Stomach (tissue), 8 donors: ENCODE measurements at regions not wholly inside any gene's neighbourhood (a gene's known extent, or its start where the extent isn't known, plus 50 kb on each side); places are given as distances from the start of the nearest gene placed in this dataset.

Experiments used
- DNase-seq, 2 donors: peaks; one replicate each; pipeline versions ENCODE4 v3.0.0 to v3.0.0-alpha.2; 2013 to 2019
- H3K27ac ChIP-seq, 5 donors: fragments of 200-600 bp in 4 of 5; sonication (generic) in 4 of 5; one replicate each; pipeline ENCODE4 v1.5.1; 2013 to 2019; ENCODE audit warnings: mild to moderate bottlenecking in 1 of 5, moderate library complexity in 1 of 5
- H3K27me3 ChIP-seq, 3 donors: fragments of 200-600 bp; sonication (generic); one replicate each; pipeline ENCODE4 v1.5.1; 2017 to 2019; ENCODE audit warnings: mixed run types in 1 of 3
- H3K36me3 ChIP-seq, 4 donors: fragments of 200-600 bp; sonication (generic); 1 replicate in 3 of 4; 2 replicates in 1 of 4; pipeline ENCODE4 v1.5.1; 2016 to 2019
- H3K4me1 ChIP-seq, 4 donors: fragments of 200-600 bp; sonication (generic); one replicate each; pipeline ENCODE4 v1.5.1; 2016 to 2019
- H3K4me3 ChIP-seq, 4 donors: fragments of 200-600 bp; sonication (generic) in 3 of 4; one replicate each; pipeline ENCODE4 v1.5.1; 2016 to 2019; ENCODE audit warnings: mild to moderate bottlenecking in 1 of 4
- H3K9me3 ChIP-seq, 4 donors: fragments of 200-600 bp; sonication (generic); one replicate each; pipeline ENCODE4 v1.5.1; 2016 to 2019
- CTCF ChIP-seq, 7 experiments: fragments of 450-650 bp in 4 of 7; fragments of 200-600 bp in 3 of 7; sonication (generic) in 3 of 7; IDR thresholded peaks; one replicate each; pipeline ENCODE4 v1.5.1; 2016 to 2019; ENCODE audit warnings: antibody characterized with exemption in 7 of 7, control low read depth in 2 of 7, mild to moderate bottlenecking in 1 of 7
- EP300 ChIP-seq: sonication (generic); formaldehyde crosslinking; IDR thresholded peaks from one replicate; pipeline ENCODE4 v1.6.1; 2017; ENCODE audit warnings: antibody characterized with exemption
- POLR2A ChIP-seq, 4 donors: fragments of 450-650 bp; IDR thresholded peaks; one replicate each; pipeline ENCODE4 v1.6.1; 2016; ENCODE audit warnings: antibody characterized with exemption in 4 of 4, control low read depth in 2 of 4, mild to moderate bottlenecking in 1 of 4, moderate library complexity in 1 of 4
- POLR2AphosphoS5 ChIP-seq, 3 donors: sonication (generic); formaldehyde crosslinking; IDR thresholded peaks; one replicate each; pipeline ENCODE4 v1.6.1; 2016; ENCODE audit warnings: antibody characterized with exemption in 3 of 3
- WGBS, 5 donors: extraction: QIAGEN DNeasy Blood & Tissue Kit in 3 of 5; methylation state at CpG; one replicate each; pipeline versions ENCODE4 v1.1.5 to v1.1.7; 2013 to 2018; 5-methylcytosine and 5-hydroxymethylcytosine counted together
- intact Hi-C: fragments of 100-400 bp; cut with DNase I; formaldehyde crosslinking; loops from one replicate; pipeline ENCODE4 v1.15.1; 2023; ENCODE audit warnings: low total_unique reads
- donor health status: healthy with polysubstance abuse.
- donor health status: Bipolar disorder and iron deficiency.
- donor health status: healthy.

- TF ChIP-seq POLR2AphosphoS5 (IDR thresholded peaks at IDR 0.05) (no peak), POLR2A (IDR thresholded peaks at IDR 0.05) (no peak), CTCF (IDR thresholded peaks at IDR 0.05) (no peak), EP300 (no peak)
- no peak overlapping the region for H3K4me3 ChIP-seq
- H3K27me3 ChIP-seq: no peaks in the 10 kb centered on the region
- no peaks in the 10 kb centered on the region for H3K36me3 ChIP-seq
- 59 to 86% (median 67%) methylated on average over 1 of the region's 1 CpG for WGBS, 5 donors
- no peaks in the 10 kb centered on the region for H3K4me1 ChIP-seq
- DNase-seq: no peak
- intact Hi-C loops: no loop called here
- no peak overlapping the region for H3K27ac ChIP-seq
- H3K9me3 ChIP-seq: peaks cover 0 to 17% (median 9%) of the 10 kb centered on the region in 4 donors
Measured at GRCh38 chr18:37874721-37875120, 309.1 kb upstream of the CELF4 start.

DNA sequence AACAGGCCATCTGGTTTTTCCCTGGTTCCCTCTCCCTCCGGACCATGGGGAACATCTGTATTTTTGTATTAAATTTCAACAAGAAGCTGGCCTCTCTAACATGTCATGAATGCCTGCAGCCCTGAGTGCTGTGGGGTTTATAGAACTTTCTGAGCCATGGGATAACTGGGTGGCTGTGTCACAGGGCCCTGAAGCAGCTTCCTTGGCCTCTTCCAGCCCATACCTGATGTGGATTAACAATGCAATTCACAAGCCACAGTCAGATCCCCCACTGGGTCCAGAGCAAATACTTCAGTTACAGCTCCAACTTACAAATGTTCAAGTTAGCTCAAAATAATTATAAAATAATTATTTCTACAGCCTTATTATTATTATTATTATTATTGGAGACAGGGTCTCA is 307.8 kb upstream of the CELF4 start:
- no peak for DNase-seq
- H3K27me3 ChIP-seq: no peaks in the 10 kb centered on the region
- 61 to 79% (median 65%) methylated on average over 1 of the region's 1 CpG for WGBS, 5 donors
- no peak overlapping the region for H3K4me3 ChIP-seq
- TF ChIP-seq EP300 (no peak), POLR2A (IDR thresholded peaks at IDR 0.05) (no peak), CTCF (IDR thresholded peaks at IDR 0.05) (no peak), POLR2AphosphoS5 (IDR thresholded peaks at IDR 0.05) (no peak)
- H3K36me3 ChIP-seq: no peaks in the 10 kb centered on the region
- intact Hi-C loops: no loop called here
- no peak overlapping the region for H3K27ac ChIP-seq
- H3K4me1 ChIP-seq: no peaks in the 10 kb centered on the region
- peaks cover 0 to 9% (median 4%) of the 10 kb centered on the region in 4 donors for H3K9me3 ChIP-seq

- no peaks in the 10 kb centered on the region for H3K36me3 ChIP-seq
- 40 to 51% (median 47%) methylated on average over 2 of the region's 2 CpGs for WGBS, 5 donors
- H3K4me1 ChIP-seq: no peaks in the 10 kb centered on the region
- H3K27me3 ChIP-seq: no peaks in the 10 kb centered on the region
- H3K9me3 ChIP-seq: peaks cover 0 to under 1% (median 0%) of the 10 kb centered on the region in 4 donors
- H3K4me3 ChIP-seq: no peak overlapping the region
- no peak overlapping the region for H3K27ac ChIP-seq
- no peak for DNase-seq
- intact Hi-C loops: no loop called here
- TF ChIP-seq CTCF (IDR thresholded peaks at IDR 0.05): no peak
- TF ChIP-seq EP300: no peak
- no peak for TF ChIP-seq POLR2AphosphoS5 (IDR thresholded peaks at IDR 0.05)
- no peak for TF ChIP-seq POLR2A (IDR thresholded peaks at IDR 0.05)
Measured at GRCh38 chr18:37872562-37872961, 307.0 kb upstream of the CELF4 start.

DNA sequence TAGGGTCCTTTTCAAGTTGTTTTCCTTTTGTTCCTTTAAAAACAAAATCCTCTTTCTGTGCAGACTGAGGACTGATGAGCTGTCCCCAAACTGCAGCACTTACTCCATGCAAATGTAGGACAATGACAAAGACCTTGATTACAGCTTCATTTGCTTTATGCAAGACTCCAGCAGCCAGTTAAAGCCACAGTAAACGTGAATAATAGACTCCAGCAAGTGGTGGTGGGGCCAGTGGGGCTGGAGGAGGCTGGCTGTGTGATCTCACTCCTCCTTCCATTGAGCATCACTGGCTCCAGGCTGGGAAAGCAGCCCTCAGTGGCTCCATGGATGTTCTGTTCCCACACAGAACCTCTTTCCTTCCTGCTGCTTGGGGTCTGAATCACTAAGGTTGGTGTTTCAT is 306.0 kb upstream of the CELF4 start:
- no peaks in the 10 kb centered on the region for H3K27me3 ChIP-seq
- DNase-seq: no peak
- WGBS, 5 donors: 8 to 46% (median 27%) methylated on average over 1 of the region's 1 CpG
- TF ChIP-seq POLR2AphosphoS5 (IDR thresholded peaks at IDR 0.05) (no peak), POLR2A (IDR thresholded peaks at IDR 0.05) (no peak), EP300 (no peak), CTCF (IDR thresholded peaks at IDR 0.05) (no peak)
- no peaks in the 10 kb centered on the region for H3K4me1 ChIP-seq
- H3K4me3 ChIP-seq: no peak overlapping the region
- no peaks in the 10 kb centered on the region for H3K9me3 ChIP-seq
- no peak overlapping the region for H3K27ac ChIP-seq
- intact Hi-C loops: no loop called here
- H3K36me3 ChIP-seq: no peaks in the 10 kb centered on the region
